Gastrocnemius medialis (tissue), 4 donors: ENCODE measurements at regions not wholly inside any gene's neighbourhood (a gene's known extent, or its start where the extent isn't known, plus 50 kb on each side); places are given as distances from the start of the nearest gene placed in this dataset.

Experiments
- CTCF ChIP-seq, 5 experiments: fragments of 450-650 bp in 3 of 5; fragments of 200-600 bp in 2 of 5; sonication (generic) in 2 of 5; IDR thresholded peaks in 4 of 5; conservative IDR thresholded peaks in 1 of 5; 1 replicate in 4 of 5; 2 replicates in 1 of 5; pipeline ENCODE4 v1.5.1; 2016 to 2019; ENCODE audit warnings: antibody characterized with exemption in 5 of 5, mild to moderate bottlenecking in 3 of 5, moderate library complexity in 3 of 5
- POLR2A ChIP-seq, 2 donors: fragments of 450-650 bp; IDR thresholded peaks; one replicate each; pipeline ENCODE4 v1.6.1; 2017; ENCODE audit warnings: antibody characterized with exemption in 2 of 2, mild to moderate bottlenecking in 2 of 2, moderate library complexity in 2 of 2

DNA sequence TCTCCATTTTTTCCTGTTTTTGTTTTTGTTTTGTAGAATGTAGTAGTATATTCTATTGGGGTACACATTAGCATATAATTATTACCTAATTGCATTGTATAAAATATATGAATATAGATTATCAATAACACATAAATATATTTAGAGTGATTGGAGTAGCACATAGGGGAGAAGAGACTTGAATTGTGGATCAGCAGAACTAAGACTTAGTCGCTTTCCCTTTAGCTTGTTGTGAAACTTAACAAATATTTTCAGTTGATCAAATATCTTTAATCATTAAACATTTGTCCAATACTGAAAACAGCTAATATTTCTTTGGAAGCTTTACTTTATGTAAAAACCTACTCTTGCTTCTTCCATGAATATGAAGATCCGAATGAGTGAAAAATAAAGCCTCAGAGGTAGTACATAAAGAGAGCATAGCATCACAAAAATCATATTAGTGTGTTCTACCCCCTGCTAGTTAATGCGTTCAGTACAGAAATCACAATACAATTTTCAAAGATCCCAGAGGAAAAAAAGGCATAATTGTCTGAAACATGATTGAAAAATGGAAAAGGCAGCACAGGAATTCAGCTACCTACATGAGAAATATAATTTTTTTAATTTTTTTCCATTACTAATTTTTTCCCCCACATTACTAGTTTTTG lies 1348.0 kb upstream of the PRR20A start:
- TF ChIP-seq CTCF (IDR thresholded peaks at IDR 0.05 in 4 of 5, conservative IDR thresholded peaks at IDR 0.05 in 1 of 5) = no peak
- no peak for TF ChIP-seq POLR2A (IDR thresholded peaks at IDR 0.05)
